ENCODE measurements at regions not wholly inside any gene's neighbourhood (a gene's known extent, or its start where the extent isn't known, plus 50 kb on each side); places are given as distances from the start of the nearest gene placed in this dataset.

DNA sequence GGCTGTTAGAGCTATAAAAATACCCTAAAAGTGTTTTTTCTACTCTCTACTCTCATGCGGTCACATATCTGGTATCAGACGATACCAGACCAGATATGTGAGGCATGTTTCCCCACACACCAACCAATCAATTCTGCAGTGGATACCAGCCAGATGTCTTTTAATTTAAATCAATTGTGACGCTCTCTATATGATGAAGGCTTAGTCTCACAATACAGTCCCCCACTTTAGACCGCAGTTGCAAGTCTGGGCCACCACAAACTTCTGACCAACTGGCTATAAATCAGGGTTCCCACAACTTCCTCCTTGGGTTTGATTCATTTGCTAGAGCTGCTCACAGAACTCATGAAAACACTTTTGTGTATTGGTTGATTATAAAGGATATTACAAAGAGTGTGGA, 586.1 kb upstream of the ZP4 start:
- Histone ChIP-seq H3F3A (ENCODE audit: insufficient read depth, low read length) (no peaks in the 10 kb centered on the region), H3K27me3 (replicated peaks; ENCODE audit: insufficient read depth, low read length) (no peaks in the 10 kb centered on the region), H4K20me1 (ENCODE audit: insufficient read depth, low read length) (no peaks in the 10 kb centered on the region), H3K36me3 (replicated peaks; ENCODE audit: insufficient read depth, low read length) (no peaks in the 10 kb centered on the region), H3K27ac (ENCODE audit: low read length) (no peak overlapping the region), H3K9ac (ENCODE audit: low read length) (no peak overlapping the region), H2AFZ (ENCODE audit: low read length) (no peak overlapping the region), H3K9me2 (replicated peaks; ENCODE audit: insufficient read depth, low read length) (no peaks in the 10 kb centered on the region), H3K79me2 (ENCODE audit: low read length) (no peaks in the 10 kb centered on the region), H3K9me3 (replicated peaks; ENCODE audit: insufficient read depth, low read length) (no peaks in the 10 kb centered on the region), H3K4me1 (ENCODE audit: low read length) (no peaks in the 10 kb centered on the region), H3K4me3 (ENCODE audit: low read length) (no peak overlapping the region), H3K4me2 (ENCODE audit: low read depth, low read length) (no peak overlapping the region)
- TF ChIP-seq EZH2phosphoT487 (IDR thresholded peaks at IDR 0.05; ENCODE audit: low read length) (no peak), EZH2 (optimal IDR thresholded peaks at IDR 0.05; ENCODE audit: low read depth, low read length) (no peak), CTCF (IDR thresholded peaks at IDR 0.05; ENCODE audit: low read length) (no peak)
- no peak for DNase-seq

DNA sequence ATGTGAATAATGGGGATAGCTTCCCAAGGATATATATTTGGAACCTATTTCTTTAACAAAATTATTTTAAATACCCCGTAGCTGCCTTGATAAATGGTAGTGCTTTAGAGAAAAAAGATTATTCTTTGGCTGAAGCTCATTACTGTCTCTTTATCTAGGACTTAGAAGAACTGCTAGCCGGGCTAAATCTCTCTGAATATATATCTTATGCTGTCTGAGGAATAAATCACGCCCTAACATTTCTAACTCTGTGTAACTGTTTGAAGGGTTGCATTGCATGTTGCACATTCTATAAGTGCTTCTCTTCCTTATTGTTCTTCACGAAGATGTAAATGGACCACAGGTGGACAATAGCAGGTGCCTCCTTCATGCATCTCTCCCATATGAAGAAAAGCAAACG, 585.0 kb upstream of the ZP4 start:
- no peak overlapping the region for H3K27ac ChIP-seq (ENCODE audit: low read length)
- H3K79me2 ChIP-seq (ENCODE audit: low read length), result no peaks in the 10 kb centered on the region
- no peaks in the 10 kb centered on the region for H3K36me3 ChIP-seq (replicated peaks; ENCODE audit: insufficient read depth, low read length)
- no peaks in the 10 kb centered on the region for H3K9me2 ChIP-seq (replicated peaks; ENCODE audit: insufficient read depth, low read length)
- H3K9me3 ChIP-seq (replicated peaks; ENCODE audit: insufficient read depth, low read length), result no peaks in the 10 kb centered on the region
- no peak overlapping the region for H3K9ac ChIP-seq (ENCODE audit: low read length)
- no peak for TF ChIP-seq EZH2 (optimal IDR thresholded peaks at IDR 0.05; ENCODE audit: low read depth, low read length)
- no peak for TF ChIP-seq CTCF (IDR thresholded peaks at IDR 0.05; ENCODE audit: low read length)
- no peak for TF ChIP-seq EZH2phosphoT487 (IDR thresholded peaks at IDR 0.05; ENCODE audit: low read length)
- H2AFZ ChIP-seq (ENCODE audit: low read length), result no peak overlapping the region
- no peaks in the 10 kb centered on the region for H3K27me3 ChIP-seq (replicated peaks; ENCODE audit: insufficient read depth, low read length)
- DNase-seq, result no peak
- H3K4me2 ChIP-seq (ENCODE audit: low read depth, low read length), result no peak overlapping the region
- no peaks in the 10 kb centered on the region for H3F3A ChIP-seq (ENCODE audit: insufficient read depth, low read length)
- no peaks in the 10 kb centered on the region for H4K20me1 ChIP-seq (ENCODE audit: insufficient read depth, low read length)
- H3K4me3 ChIP-seq (ENCODE audit: low read length), result no peak overlapping the region
- H3K4me1 ChIP-seq (ENCODE audit: low read length), result no peaks in the 10 kb centered on the region

- Histone ChIP-seq H3F3A (ENCODE audit: insufficient read depth, low read length) (no peaks in the 10 kb centered on the region), H3K9me3 (replicated peaks; ENCODE audit: insufficient read depth, low read length) (no peaks in the 10 kb centered on the region), H3K27me3 (replicated peaks; ENCODE audit: insufficient read depth, low read length) (no peaks in the 10 kb centered on the region), H3K27ac (ENCODE audit: low read length) (no peak overlapping the region), H3K79me2 (ENCODE audit: low read length) (no peaks in the 10 kb centered on the region), H3K4me1 (ENCODE audit: low read length) (no peaks in the 10 kb centered on the region), H3K4me2 (ENCODE audit: low read depth, low read length) (no peak overlapping the region), H3K9ac (ENCODE audit: low read length) (no peak overlapping the region), H4K20me1 (ENCODE audit: insufficient read depth, low read length) (no peaks in the 10 kb centered on the region), H3K4me3 (ENCODE audit: low read length) (no peak overlapping the region), H2AFZ (ENCODE audit: low read length) (no peak overlapping the region), H3K36me3 (replicated peaks; ENCODE audit: insufficient read depth, low read length) (no peaks in the 10 kb centered on the region), H3K9me2 (replicated peaks; ENCODE audit: insufficient read depth, low read length) (no peaks in the 10 kb centered on the region)
- TF ChIP-seq EZH2 (optimal IDR thresholded peaks at IDR 0.05; ENCODE audit: low read depth, low read length), result no peak
- no peak for TF ChIP-seq CTCF (IDR thresholded peaks at IDR 0.05; ENCODE audit: low read length)
- no peak for TF ChIP-seq EZH2phosphoT487 (IDR thresholded peaks at IDR 0.05; ENCODE audit: low read length)
- no peak for DNase-seq
Observed at GRCh38 chr1:238474263-238474662, 583.5 kb upstream of the ZP4 start.

Measured in MM.1S (cell line).